Choroid plexus epithelial cell (primary cell): ENCODE measurements at regions not wholly inside any gene's neighbourhood (a gene's known extent, or its start where the extent isn't known, plus 50 kb on each side); places are given as distances from the start of the nearest gene placed in this dataset.
A peak's percentile ranks its signal among the peaks of the same experiment; 100 is the strongest.

Experiments
- DNase-seq: peaks from one replicate; pipeline ENCODE4 v3.0.0-alpha.2; 2010; ENCODE audit warnings: low read depth
- H3K4me3 ChIP-seq: 2 replicates; pipeline ENCODE4 v1.5.1; 2011; ENCODE audit warnings: low read depth, mild to moderate bottlenecking, control low read depth, low read length, moderate library complexity
- CTCF ChIP-seq: conservative IDR thresholded peaks from 2 replicates; pipeline ENCODE4 v1.5.1; 2011; ENCODE audit warnings: low read depth, mild to moderate bottlenecking, control low read depth, inconsistent platforms, low read length, moderate library complexity

GRCh38 chr2:64359171-64359891 lies 94.6 kb upstream of the LGALSL start:
- TF ChIP-seq CTCF = no peak
- DNase-seq = peak; percentile 38
- H3K4me3 ChIP-seq = no peak overlapping the region

GRCh38 chr2:64359892-64360657 lies 93.9 kb upstream of the LGALSL start:
- H3K4me3 ChIP-seq = no peak overlapping the region
- peak; percentile 89 for DNase-seq
- TF ChIP-seq CTCF = peak; percentile 7

GRCh38 chr2:64361151-64361938 lies 92.6 kb upstream of the LGALSL start:
- H3K4me3 ChIP-seq = no peak overlapping the region
- no peak for TF ChIP-seq CTCF
- no peak for DNase-seq

- DNase-seq = no peak
- no peak for TF ChIP-seq CTCF
- no peak overlapping the region for H3K4me3 ChIP-seq
These were observed 91.4 kb upstream of the LGALSL start for GRCh38 chr2:64362562-64363026.

- H3K4me3 ChIP-seq = no peak overlapping the region
- TF ChIP-seq CTCF = no peak
- no peak for DNase-seq
These were observed 90.8 kb upstream of the LGALSL start for GRCh38 chr2:64363140-64363539.

- peak; percentile 28 for DNase-seq
- TF ChIP-seq CTCF = peak; percentile 28
- no peak overlapping the region for H3K4me3 ChIP-seq
These were observed 90.1 kb upstream of the LGALSL start for GRCh38 chr2:64363848-64364247.
